ENCODE measurements at regions not wholly inside any gene's neighbourhood (a gene's known extent, or its start where the extent isn't known, plus 50 kb on each side); places are given as distances from the start of the nearest gene placed in this dataset.

- TF ChIP-seq CHD7 (IDR thresholded peaks at IDR 0.05; ENCODE audit: insufficient replicate concordance, low read length) (no peak), RNF2 (IDR thresholded peaks at IDR 0.05; ENCODE audit: borderline replicate concordance, low read depth, low read length, missing control alignments, poor library complexity, severe bottlenecking) (no peak), CHD1 (IDR thresholded peaks at IDR 0.05; ENCODE audit: low read depth, low read length) (no peak), TEAD4 (IDR thresholded peaks at IDR 0.05; ENCODE audit: low read depth, low read length) (no peak), CREB1 (IDR thresholded peaks at IDR 0.05) (no peak)
These were observed 280.2 kb upstream of the C9orf72 start (continued) for GRCh38 chr9:27853529-27853928.
